Type B pancreatic cell (in vitro differentiated cells): ENCODE measurements at regions not wholly inside any gene's neighbourhood (a gene's known extent, or its start where the extent isn't known, plus 50 kb on each side); places are given as distances from the start of the nearest gene placed in this dataset.

Experiments used
- DNase-seq: peaks from one replicate; pipeline ENCODE4 v3.0.0; 2021; ENCODE audit warnings: mixed read lengths; ENCODE audit not compliant: unreplicated experiment; ENCODE audit errors: extremely low spot score
- H3K27ac Mint-ChIP-seq: 2 replicates; pipeline ENCODE4 v1.8.0; 2021; ENCODE audit warnings: mild to moderate bottlenecking, mixed read lengths
- H3K27me3 Mint-ChIP-seq: 2 replicates; pipeline ENCODE4 v1.8.0; 2021; ENCODE audit warnings: mixed read lengths
- H3K36me3 Mint-ChIP-seq: 2 replicates; pipeline ENCODE4 v1.8.0; 2021; ENCODE audit warnings: mixed read lengths
- H3K4me1 Mint-ChIP-seq: one replicate; pipeline ENCODE4 v1.8.0; 2021; ENCODE audit warnings: mixed read lengths; ENCODE audit not compliant: unreplicated experiment
- H3K4me3 Mint-ChIP-seq: 2 replicates; pipeline ENCODE4 v1.8.0; 2021; ENCODE audit warnings: mild to moderate bottlenecking, mixed read lengths
- H3K9me3 Mint-ChIP-seq: 2 replicates; pipeline ENCODE4 v1.8.0; 2021; ENCODE audit warnings: mixed read lengths
- CTCF ChIP-seq: fragments of 200-600 bp; sonication (generic); conservative IDR thresholded peaks from 2 replicates; pipeline ENCODE4 v1.5.0; 2021; ENCODE audit warnings: antibody characterized with exemption, mild to moderate bottlenecking

GRCh38 chr16:85252461-85252860, 140.2 kb upstream of the CIBAR2 start:
- Mint-ChIP-seq H3K9me3 (no peaks in the 10 kb centered on the region), H3K36me3 (no peaks in the 10 kb centered on the region), H3K27me3 (peaks cover 4% of the 10 kb centered on the region), H3K4me3 (no peak overlapping the region), H3K4me1 (peaks cover 17% of the 10 kb centered on the region), H3K27ac (no peak overlapping the region)
- DNase-seq = no peak
- no peak for TF ChIP-seq CTCF

- Mint-ChIP-seq H3K9me3 (no peaks in the 10 kb centered on the region), H3K27ac (no peak overlapping the region), H3K4me3 (no peak overlapping the region), H3K4me1 (peaks cover 20% of the 10 kb centered on the region), H3K36me3 (no peaks in the 10 kb centered on the region), H3K27me3 (peaks cover 4% of the 10 kb centered on the region)
- peak; percentile 97 for TF ChIP-seq CTCF
- peak; percentile 81 for DNase-seq
Observed at GRCh38 chr16:85253084-85253941, 141.0 kb upstream of the CIBAR2 start.

- Mint-ChIP-seq H3K27ac (no peak overlapping the region), H3K4me3 (no peak overlapping the region), H3K27me3 (no peaks in the 10 kb centered on the region), H3K4me1 (peaks cover 17% of the 10 kb centered on the region), H3K36me3 (no peaks in the 10 kb centered on the region), H3K9me3 (no peaks in the 10 kb centered on the region)
- DNase-seq = no peak
- TF ChIP-seq CTCF = no peak
Observed at GRCh38 chr16:85254051-85254450, 141.8 kb upstream of the CIBAR2 start.

- no peaks in the 10 kb centered on the region for H3K36me3 Mint-ChIP-seq
- H3K9me3 Mint-ChIP-seq = no peaks in the 10 kb centered on the region
- no peaks in the 10 kb centered on the region for H3K27me3 Mint-ChIP-seq
Observed at GRCh38 chr16:85254921-85255320, 142.6 kb upstream of the CIBAR2 start.

GRCh38 chr16:85255777-85256176, 143.5 kb upstream of the CIBAR2 start:
- Mint-ChIP-seq H3K36me3 (no peaks in the 10 kb centered on the region), H3K9me3 (no peaks in the 10 kb centered on the region), H3K4me1 (peaks cover 17% of the 10 kb centered on the region), H3K27ac (no peak overlapping the region), H3K27me3 (no peaks in the 10 kb centered on the region), H3K4me3 (no peak overlapping the region)
- no peak for DNase-seq
- TF ChIP-seq CTCF = no peak

More at GRCh38 chr16:85254921-85255320, 142.6 kb upstream of the CIBAR2 start:
- DNase-seq = no peak
- no peak overlapping the region for H3K27ac Mint-ChIP-seq
- TF ChIP-seq CTCF = no peak
- peaks cover 17% of the 10 kb centered on the region for H3K4me1 Mint-ChIP-seq
- no peak overlapping the region for H3K4me3 Mint-ChIP-seq
